Frontal cortex (tissue), 3 donors: ENCODE measurements at regions not wholly inside any gene's neighbourhood (a gene's known extent, or its start where the extent isn't known, plus 50 kb on each side); places are given as distances from the start of the nearest gene placed in this dataset.
"Not testable (repeated sequence)": the region's sequence is repeated elsewhere in the genome, so short reads cannot be mapped to it uniquely, and the experiment has no call there.

Source experiments
- DNase-seq, 2 donors: peaks; one replicate each; pipeline ENCODE4 v3.0.0; 2012; ENCODE audit warnings: low spot score in 2 of 2
- FAIRE-seq: peaks from 2 replicates; lab custom pipeline; 2012; peaks lifted over from hg19 to GRCh38; lab: Jason Lieb, UNC
- donor health status: control.
- donor health status: control.
- donor health status: control.

DNA sequence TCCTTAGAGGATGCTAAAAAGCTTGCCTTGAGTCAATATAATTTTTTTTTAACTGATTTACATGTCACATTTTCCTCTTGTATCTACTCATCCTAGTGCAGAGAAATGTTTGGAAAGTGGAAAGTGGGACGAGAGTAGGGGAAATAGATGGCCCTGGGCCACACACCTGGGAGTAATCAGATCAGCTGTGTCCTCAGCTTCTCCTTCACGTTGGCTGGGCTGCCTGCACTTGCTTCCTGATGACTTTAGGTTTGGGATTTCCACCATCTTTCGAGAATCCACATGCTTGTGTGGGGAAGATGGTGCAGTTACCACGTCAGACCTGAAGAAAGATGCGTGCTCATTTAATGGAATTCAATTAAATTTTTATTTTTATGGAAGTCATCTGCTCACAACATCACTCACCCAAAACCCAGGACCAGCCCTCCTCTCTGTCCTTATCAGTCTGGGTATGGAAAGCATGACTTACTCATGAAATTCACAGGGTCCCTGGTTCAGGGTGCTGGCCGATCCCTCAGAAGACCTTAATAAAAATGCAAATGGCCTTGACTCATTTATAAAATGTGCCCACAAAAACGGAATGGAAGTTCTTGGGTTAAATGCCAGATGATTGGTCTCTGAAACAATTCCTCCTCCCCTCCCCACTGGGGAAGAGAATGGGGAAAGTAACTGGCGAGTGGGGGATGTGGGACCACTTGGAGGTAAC, 74.5 kb upstream of the TIAM2 start:
- FAIRE-seq (no peak), DNase-seq (no peak)

- FAIRE-seq (no peak), DNase-seq (no peak)
These were observed 73.6 kb upstream of the TIAM2 start for GRCh38 chr6:154921482-154921881.

DNA sequence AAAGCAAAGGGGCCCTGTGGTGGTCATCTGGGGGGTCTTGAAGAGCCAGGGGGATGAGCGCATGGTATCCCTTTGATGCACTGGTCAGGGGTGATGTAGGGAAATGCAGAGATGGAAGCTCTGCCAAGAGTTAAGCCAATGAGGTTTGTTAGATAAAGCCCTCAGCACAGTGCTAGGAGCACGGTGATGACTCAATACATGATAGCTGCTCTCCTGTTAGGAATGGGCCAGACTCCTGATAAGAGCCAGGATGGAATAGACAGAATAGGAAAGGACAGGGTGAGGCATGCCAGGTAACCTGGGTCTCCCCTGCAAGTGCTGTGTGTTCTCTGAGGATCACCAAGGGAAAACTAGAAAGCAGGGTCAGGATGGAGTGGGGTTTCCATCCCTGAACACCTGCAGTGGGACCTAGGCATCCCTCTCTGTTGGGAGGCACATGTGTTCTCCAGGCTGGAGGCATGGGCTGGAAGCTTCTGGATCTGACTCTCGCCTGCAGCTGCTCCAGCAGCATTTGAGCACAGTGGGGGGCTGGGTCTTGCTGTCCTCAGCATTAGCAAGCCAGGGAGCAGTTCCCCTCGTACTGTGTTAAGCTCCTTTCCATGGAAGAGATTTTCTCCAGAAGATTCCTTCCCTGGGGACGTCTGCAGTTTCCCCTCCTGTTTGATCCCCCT, 71.8 kb upstream of the TIAM2 start:
- DNase-seq: no peak
- no peak for FAIRE-seq

DNA sequence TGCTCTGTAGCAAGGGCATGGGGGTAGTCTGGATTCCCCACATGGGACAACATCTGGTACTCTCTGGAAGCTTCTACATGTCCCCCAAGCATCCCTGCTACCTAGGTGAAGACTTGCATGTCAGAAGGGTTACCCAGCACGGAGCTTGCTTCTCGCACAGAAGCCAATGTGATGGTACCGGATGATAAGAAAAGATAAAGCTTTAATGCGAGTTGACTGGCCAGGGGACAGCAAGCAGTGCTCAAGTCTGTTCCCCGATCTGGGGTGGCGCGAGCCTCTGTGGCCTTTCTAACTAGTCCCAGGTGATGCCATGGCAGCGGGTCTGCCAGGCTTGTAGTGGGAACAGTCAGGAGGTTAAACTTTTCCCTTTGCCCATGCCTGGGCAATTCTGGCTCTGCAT, 70.0 kb upstream of the TIAM2 start:
- no peak for FAIRE-seq
- DNase-seq: no peak

- DNase-seq (no peak), FAIRE-seq (no peak)
These were observed 68.7 kb upstream of the TIAM2 start for GRCh38 chr6:154926366-154926765.

DNA sequence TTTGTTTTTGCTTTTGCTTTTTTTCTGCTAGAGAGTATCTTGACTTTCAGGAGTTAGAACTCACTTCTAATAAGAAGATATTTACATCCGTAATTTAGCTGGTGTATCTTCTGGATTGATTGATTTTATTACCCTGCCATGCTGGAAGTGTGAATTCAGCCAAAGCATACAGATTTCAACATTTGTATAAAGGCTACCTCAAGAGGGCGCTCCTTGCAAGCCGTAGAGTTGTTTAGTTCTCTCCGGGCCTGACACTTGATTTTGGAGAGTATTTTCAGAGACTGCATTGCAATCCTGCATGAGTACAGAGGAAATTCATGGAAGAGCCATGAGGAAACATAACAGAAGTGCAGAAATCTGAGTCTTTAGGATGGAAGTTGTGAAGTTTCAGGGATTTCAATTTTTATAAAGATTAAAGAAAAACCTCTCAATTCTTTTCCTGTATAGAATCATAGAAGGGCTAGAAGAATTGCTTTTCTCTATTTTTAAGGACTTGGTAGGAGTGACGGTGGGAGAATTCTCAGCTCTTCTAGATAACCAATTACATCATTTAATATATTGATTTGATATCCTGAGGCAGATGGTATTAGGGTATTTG, 66.7 kb upstream of the TIAM2 start:
- FAIRE-seq: peak; percentile 53
- peak; percentile 20 to 58 for DNase-seq

DNA sequence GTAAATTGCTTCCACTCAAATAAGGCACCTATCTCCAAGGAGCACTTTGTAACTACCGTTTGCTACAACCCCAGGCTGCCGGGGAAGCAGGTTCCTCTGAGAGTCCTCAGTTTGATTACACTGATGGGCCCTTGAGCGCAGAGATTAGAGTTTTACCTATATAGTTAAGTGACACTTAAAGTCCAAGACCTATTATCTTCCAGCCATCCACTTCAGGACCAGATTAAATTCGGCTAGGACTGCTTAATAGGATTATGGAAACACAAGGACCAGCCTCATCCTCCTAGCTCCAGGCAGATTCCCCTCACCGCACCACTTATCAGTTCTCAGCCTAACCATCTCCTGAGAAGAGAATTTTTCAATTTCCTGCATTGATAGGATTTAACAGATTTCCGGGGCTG, 64.7 kb upstream of the TIAM2 start:
- FAIRE-seq (no peak), DNase-seq (no peak)

DNA sequence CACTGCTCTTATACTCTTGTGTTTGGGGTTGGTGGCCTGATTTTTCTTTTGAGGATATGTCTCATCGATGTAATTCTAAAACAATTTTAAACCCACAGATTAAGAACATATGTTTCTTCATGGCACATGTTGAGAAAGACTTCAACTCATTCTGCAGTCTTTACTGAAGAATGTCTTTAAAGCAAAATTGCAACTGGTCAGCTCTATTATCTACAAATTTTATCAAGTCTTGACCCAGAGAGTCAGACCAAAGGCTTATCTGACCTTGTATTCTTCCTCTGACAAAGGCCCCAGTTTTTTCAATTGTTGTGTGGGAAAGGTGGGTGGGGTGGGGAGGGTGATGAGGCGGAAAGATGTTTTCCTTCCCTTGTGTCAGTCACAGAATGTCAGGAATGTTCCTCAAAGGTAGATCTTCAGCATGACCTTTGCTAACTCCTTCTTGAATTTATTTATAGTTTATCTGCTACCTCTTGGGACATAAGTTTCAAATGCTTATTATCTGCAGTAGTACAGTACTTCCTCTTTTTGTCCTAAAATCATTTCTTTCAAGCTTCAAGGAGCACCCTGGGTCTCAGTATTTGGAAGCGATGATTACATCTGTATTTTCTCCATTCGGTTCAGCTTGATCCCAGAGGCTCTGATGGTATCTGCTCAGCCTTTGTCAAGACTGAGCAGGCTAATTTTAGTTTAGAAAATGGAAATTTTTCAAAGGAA, 63.2 kb upstream of the TIAM2 start:
- DNase-seq: no peak

DNA sequence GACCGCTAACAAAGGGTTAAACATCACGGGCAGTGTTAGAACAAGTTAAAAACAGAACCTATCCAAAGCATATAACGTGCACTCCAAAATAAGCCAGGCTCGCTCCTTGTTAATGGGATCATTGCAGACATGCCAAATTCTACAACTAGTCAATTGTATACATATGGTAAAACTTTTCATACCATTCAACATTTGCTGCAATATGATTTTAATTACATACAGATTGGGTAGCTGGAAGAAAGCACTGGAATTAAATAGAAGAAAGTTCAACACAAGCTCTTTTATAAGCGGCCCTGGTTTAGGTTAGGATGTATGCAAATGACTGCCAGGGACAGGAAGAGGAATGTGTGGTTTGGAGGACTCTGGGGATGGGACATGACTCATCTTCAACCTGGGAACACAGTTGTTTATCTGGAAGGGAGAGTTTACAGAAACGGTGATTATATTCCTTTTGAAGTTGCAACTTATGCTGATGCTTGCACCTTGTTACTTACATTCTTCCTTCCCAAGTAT, 62.5 kb upstream of the TIAM2 start:
- FAIRE-seq: no peak
- DNase-seq: no peak

More for the DNA sequence above, 63.2 kb upstream of the TIAM2 start:
- FAIRE-seq: no peak

GRCh38 chr6:154933181-154933827, 61.8 kb upstream of the TIAM2 start:
- no peak for FAIRE-seq

DNA sequence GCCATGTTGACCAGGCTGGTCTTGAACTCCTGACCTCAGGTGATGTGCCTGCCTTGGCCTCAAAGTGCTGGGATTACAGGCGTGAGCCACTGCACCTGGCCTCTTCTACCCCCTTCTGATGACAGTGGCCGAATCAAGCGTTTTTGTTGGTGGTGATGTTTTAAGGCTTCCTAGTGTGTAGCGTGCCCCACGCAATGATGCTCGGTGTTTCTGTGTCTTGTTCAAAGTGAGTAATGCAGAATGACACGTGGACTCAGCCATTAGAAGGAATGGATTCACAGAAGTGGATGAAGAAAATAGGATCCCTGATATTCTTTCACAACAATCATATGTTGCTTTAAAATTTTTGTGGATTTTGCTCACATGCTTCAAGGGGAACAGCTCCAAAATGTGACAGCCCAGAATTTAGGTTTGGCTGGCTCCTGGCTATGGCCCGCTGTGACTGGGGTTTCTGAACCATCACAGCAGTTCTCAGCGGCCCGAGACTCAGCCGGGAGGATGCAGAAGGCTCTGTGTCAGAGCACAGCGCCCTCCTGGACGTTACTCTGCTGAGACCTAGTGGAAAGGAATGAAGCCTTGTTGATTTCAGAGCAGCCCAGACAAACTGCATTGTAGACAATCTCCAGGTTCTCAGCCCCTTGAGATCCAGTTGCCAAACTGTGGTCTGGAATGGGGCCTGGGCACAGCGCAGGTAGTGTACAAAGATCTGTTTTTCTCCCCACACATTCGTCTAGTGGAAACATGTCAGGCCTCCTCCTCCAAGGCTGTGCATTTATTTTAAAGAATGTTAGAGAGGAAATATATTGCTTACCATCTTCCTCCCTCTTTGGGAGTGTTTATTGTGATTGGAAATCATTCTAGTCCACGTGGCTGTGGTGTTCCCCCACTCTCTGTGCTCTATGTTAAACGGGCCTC, 57.6 kb upstream of the TIAM2 start:
- FAIRE-seq (no peak), DNase-seq (no peak)

More at GRCh38 chr6:154933181-154933827, 61.8 kb upstream of the TIAM2 start:
- DNase-seq: no peak

DNA sequence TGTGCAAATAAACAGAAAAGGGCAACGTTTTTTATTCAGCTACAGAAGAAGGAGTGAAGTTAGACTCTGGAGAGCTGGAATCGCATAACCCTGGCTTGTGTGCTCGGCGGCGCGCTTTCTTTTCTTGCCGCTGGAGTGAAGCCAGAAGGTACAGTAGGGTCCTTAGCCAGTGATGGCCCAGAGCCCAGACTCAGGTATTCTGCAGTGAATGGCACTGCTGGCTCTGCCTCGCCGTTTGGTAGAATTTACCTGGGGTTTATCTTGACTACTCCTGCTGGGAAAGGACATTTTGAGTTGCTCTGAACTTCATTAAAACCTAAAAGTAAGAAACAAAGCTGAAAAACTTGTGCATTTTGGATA, 56.9 kb upstream of the TIAM2 start:
- DNase-seq (no peak), FAIRE-seq (no peak)

GRCh38 chr6:154938727-154939285, 56.3 kb upstream of the TIAM2 start:
- not testable (repeated sequence) for FAIRE-seq, DNase-seq

DNA sequence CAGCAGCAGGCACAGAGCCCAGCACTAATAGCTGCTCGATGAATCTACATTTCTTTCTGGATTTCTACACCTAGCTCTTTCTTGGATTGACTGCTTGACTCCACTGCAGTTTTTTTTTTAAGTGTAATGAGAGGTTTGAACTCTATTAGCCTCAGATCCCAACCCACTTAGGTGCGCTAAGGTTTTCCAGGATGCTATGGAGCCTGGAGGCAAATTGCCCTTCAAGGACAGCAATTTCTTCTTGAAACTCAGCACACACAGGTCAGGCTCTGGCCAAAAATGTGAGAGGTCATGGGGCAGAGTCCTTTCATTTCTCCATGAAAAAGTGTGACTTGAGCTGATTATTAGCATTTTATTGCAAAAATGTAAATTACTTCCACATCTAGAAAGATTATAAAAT, 52.3 kb upstream of the TIAM2 start:
- no peak for DNase-seq
- FAIRE-seq: no peak

DNA sequence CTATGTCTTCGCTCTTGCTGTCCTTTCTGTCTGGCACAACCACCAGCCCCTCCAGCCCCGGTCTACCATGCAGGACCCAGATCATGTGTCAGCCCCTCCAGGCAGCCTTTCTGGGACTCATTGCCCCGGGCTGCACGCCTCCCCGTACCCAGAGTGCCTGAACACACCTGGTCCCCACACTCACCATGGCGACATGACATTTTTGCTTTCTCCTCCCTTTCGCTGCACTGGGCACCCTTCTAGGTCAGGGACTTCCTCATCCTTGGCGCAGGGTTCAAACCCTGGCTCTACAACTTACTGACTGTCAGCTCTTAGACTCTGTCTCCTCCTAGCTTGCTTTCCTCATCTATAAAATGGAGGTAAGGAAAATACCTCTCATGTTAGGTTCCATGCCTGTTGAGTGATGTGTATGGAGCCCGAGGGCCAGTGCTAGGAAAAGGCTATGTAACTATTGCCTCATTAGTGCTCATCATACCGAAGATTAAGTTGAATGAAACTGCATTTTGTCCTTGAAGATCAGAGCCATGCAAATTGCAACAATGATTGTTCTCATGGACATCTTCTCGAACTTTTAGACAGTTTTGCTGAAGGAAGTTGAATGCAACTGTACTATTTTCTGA, 49.7 kb upstream of the TIAM2 start:
- FAIRE-seq (no peak), DNase-seq (no peak)
